ENCODE measurements at regions not wholly inside any gene's neighbourhood (a gene's known extent, or its start where the extent isn't known, plus 50 kb on each side); places are given as distances from the start of the nearest gene placed in this dataset.

DNA sequence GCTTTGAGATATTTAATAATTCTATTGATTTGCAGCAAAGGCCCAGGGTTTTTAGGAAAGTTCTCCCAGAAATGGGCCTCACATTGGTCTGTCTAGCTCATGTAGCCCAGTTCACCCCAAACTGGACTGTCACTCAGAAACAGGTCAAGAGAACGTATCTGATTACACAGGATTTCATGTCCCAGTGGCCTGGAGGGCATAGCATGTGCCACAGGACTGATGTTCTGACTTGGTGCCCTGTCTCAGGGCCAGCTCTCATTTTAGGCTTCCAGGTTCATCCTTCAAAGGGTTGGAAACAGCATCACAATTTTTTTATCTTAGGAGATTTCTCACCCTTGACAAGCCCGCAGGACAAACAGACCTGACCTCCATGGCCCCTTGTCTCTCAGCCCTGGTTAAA, 398.4 kb upstream of the AZI2 start:
- no peak overlapping the region for H3K4me3 ChIP-seq (IDR thresholded peaks at IDR 0.05; ENCODE audit: insufficient read depth, low read depth, low read length)
- no peak overlapping the region for H2AFZ ChIP-seq (ENCODE audit: low read depth)
- H4K20me1 ChIP-seq (ENCODE audit: insufficient read depth) = no peaks in the 10 kb centered on the region
- TF ChIP-seq, protein P1, sequence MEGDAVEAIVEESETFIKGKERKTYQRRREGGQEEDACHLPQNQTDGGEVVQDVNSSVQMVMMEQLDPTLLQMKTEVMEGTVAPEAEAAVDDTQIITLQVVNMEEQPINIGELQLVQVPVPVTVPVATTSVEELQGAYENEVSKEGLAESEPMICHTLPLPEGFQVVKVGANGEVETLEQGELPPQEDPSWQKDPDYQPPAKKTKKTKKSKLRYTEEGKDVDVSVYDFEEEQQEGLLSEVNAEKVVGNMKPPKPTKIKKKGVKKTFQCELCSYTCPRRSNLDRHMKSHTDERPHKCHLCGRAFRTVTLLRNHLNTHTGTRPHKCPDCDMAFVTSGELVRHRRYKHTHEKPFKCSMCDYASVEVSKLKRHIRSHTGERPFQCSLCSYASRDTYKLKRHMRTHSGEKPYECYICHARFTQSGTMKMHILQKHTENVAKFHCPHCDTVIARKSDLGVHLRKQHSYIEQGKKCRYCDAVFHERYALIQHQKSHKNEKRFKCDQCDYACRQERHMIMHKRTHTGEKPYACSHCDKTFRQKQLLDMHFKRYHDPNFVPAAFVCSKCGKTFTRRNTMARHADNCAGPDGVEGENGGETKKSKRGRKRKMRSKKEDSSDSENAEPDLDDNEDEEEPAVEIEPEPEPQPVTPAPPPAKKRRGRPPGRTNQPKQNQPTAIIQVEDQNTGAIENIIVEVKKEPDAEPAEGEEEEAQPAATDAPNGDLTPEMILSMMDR (conservative IDR thresholded peaks at IDR 0.05; ENCODE audit: low read depth, low read length) = no peak
- H3K4me1 ChIP-seq (ENCODE audit: low read depth, poor library complexity, severe bottlenecking) = no peaks in the 10 kb centered on the region
- H3K4me2 ChIP-seq = no peak overlapping the region
- no peaks in the 10 kb centered on the region for H3K27me3 ChIP-seq (ENCODE audit: insufficient read depth, low read depth)
- no peaks in the 10 kb centered on the region for H3K36me3 ChIP-seq (ENCODE audit: insufficient read depth)
- H3K79me2 ChIP-seq (ENCODE audit: insufficient read depth, low read depth) = no peaks in the 10 kb centered on the region
- no peak overlapping the region for H3K9ac ChIP-seq
- no peak overlapping the region for H3K27ac ChIP-seq

DNA sequence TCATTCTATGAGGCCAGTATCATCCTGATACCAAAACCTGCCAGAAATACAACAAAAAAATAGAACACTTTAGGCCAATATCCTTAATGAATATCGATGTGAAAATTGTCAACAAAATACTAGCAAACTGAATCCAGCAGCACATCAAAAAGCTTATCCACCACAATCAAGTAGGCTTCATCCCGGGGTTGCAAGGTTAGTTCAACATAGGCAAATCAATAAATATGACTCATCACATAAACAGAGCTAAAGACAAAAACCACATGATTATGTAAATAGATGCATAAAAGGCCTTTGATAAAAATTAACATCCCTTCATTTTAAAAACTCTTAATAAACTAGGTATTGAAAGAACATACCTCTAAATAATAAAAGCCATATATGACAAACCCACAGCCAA, 403.2 kb upstream of the AZI2 start:
- Histone ChIP-seq H3K27ac (no peak overlapping the region), H3K4me3 (IDR thresholded peaks at IDR 0.05; ENCODE audit: insufficient read depth, low read depth, low read length) (no peak overlapping the region)
- TF ChIP-seq, protein P1 (conservative IDR thresholded peaks at IDR 0.05; ENCODE audit: low read depth, low read length) = no peak

DNA sequence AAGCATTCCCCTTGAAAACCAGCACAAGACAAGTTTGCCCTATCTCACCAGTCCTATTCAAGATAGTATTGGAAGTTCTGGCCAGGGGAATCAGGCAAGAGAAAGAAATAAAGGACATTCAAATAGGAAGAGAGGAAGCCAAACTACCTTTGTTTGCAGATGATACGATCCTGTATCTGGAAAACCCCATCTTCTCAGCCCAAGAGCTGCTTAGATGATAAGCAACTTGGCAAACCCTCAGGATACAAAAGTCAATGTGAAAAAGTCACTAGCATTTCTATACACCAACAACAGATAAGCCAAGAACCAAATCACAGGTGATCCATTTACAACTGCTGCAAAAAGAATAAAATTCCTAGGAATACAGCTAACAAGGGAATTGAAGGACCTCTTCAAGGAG, 403.7 kb upstream of the AZI2 start:
- no peak overlapping the region for H3K4me2 ChIP-seq
- TF ChIP-seq, protein P1 (conservative IDR thresholded peaks at IDR 0.05; ENCODE audit: low read depth, low read length) = no peak
- H3K27me3 ChIP-seq (ENCODE audit: insufficient read depth, low read depth) = no peaks in the 10 kb centered on the region
- H3K27ac ChIP-seq = no peak overlapping the region
- H3K4me3 ChIP-seq (IDR thresholded peaks at IDR 0.05; ENCODE audit: insufficient read depth, low read depth, low read length) = no peak overlapping the region
- H3K9ac ChIP-seq = no peak overlapping the region
- no peaks in the 10 kb centered on the region for H3K4me1 ChIP-seq (ENCODE audit: low read depth, poor library complexity, severe bottlenecking)
- no peaks in the 10 kb centered on the region for H4K20me1 ChIP-seq (ENCODE audit: insufficient read depth)
- H3K79me2 ChIP-seq (ENCODE audit: insufficient read depth, low read depth) = no peaks in the 10 kb centered on the region
- H3K36me3 ChIP-seq (ENCODE audit: insufficient read depth) = no peaks in the 10 kb centered on the region
- H2AFZ ChIP-seq (ENCODE audit: low read depth) = no peak overlapping the region

More for the DNA sequence above, 403.2 kb upstream of the AZI2 start:
- Histone ChIP-seq H3K79me2 (ENCODE audit: insufficient read depth, low read depth) (no peaks in the 10 kb centered on the region), H2AFZ (ENCODE audit: low read depth) (no peak overlapping the region), H3K36me3 (ENCODE audit: insufficient read depth) (no peaks in the 10 kb centered on the region), H3K4me1 (ENCODE audit: low read depth, poor library complexity, severe bottlenecking) (no peaks in the 10 kb centered on the region), H3K4me2 (no peak overlapping the region), H3K9ac (no peak overlapping the region), H4K20me1 (ENCODE audit: insufficient read depth) (no peaks in the 10 kb centered on the region), H3K27me3 (ENCODE audit: insufficient read depth, low read depth) (no peaks in the 10 kb centered on the region)

DNA sequence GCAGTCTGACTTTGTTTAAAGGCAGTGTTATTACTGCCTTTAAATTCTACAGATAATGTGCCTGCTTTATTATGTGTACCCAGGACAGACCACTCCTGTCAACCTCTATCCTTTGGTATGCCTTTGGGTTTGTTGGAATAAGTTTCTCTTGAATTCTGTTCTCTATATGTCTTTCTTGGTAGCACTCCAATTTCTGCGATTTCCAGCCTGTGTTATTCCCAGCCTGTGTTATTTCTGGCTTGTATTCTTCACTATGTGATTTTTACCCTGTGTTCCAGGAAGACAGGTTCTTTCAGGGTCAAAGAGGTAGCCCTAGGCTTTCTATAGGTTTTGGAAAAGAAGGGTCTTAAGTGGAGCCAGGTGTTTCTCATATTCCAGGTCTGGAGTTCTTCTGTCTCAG, 407.4 kb upstream of the AZI2 start:
- Histone ChIP-seq H3K4me2 (no peak overlapping the region), H3K79me2 (ENCODE audit: insufficient read depth, low read depth) (no peaks in the 10 kb centered on the region), H3K36me3 (ENCODE audit: insufficient read depth) (no peaks in the 10 kb centered on the region), H3K9ac (no peak overlapping the region), H3K27me3 (ENCODE audit: insufficient read depth, low read depth) (no peaks in the 10 kb centered on the region), H2AFZ (ENCODE audit: low read depth) (no peak overlapping the region), H4K20me1 (ENCODE audit: insufficient read depth) (no peaks in the 10 kb centered on the region), H3K4me1 (ENCODE audit: low read depth, poor library complexity, severe bottlenecking) (no peaks in the 10 kb centered on the region), H3K4me3 (IDR thresholded peaks at IDR 0.05; ENCODE audit: insufficient read depth, low read depth, low read length) (no peak overlapping the region), H3K27ac (no peak overlapping the region)
- TF ChIP-seq, protein P1 (conservative IDR thresholded peaks at IDR 0.05; ENCODE audit: low read depth, low read length) = no peak
